Prostate gland (tissue), 2 donors: ENCODE measurements at regions not wholly inside any gene's neighbourhood (a gene's known extent, or its start where the extent isn't known, plus 50 kb on each side); places are given as distances from the start of the nearest gene placed in this dataset.

ENCODE experiments used
- POLR2A ChIP-seq: fragments of 450-650 bp; IDR thresholded peaks from one replicate; pipeline ENCODE4 v1.6.1; 2016; ENCODE audit warnings: antibody characterized with exemption, mild to moderate bottlenecking
- TF ChIP-seq, protein P1 (sequence below), 4 experiments: fragments of 200-600 bp in 2 of 4; fragments of 450-650 bp in 2 of 4; sonication (generic) in 2 of 4; IDR thresholded peaks; 1 replicate in 3 of 4; 2 replicates in 1 of 4; pipeline ENCODE4 v1.5.1; 2016 to 2019; ENCODE audit warnings: antibody characterized with exemption in 4 of 4, mild to moderate bottlenecking in 2 of 4, moderate library complexity in 2 of 4

DNA sequence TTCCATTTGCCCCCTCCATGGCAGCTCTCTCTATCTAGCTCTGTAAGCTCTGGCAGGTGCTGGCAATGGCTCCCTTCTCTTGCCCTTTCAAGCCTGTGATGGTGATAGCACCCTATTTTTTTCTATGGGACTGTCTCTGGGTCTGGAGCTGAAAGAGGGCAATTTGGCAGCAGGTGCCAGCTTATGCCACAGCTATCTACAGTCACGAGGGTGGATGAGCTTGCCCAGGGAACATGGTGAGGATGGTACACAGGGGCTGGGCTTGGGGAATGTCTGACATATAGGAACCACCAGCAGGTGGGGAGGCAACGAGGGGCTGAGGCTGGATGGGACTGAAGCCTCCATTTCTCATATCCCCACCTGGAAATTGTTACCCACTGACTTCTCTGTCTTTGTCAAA is 175.4 kb upstream of the SYT13 start:
- no peak for TF ChIP-seq POLR2A
- TF ChIP-seq, protein P1, sequence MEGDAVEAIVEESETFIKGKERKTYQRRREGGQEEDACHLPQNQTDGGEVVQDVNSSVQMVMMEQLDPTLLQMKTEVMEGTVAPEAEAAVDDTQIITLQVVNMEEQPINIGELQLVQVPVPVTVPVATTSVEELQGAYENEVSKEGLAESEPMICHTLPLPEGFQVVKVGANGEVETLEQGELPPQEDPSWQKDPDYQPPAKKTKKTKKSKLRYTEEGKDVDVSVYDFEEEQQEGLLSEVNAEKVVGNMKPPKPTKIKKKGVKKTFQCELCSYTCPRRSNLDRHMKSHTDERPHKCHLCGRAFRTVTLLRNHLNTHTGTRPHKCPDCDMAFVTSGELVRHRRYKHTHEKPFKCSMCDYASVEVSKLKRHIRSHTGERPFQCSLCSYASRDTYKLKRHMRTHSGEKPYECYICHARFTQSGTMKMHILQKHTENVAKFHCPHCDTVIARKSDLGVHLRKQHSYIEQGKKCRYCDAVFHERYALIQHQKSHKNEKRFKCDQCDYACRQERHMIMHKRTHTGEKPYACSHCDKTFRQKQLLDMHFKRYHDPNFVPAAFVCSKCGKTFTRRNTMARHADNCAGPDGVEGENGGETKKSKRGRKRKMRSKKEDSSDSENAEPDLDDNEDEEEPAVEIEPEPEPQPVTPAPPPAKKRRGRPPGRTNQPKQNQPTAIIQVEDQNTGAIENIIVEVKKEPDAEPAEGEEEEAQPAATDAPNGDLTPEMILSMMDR (IDR thresholded peaks at IDR 0.05): no peak
